ENCODE measurements at regions not wholly inside any gene's neighbourhood (a gene's known extent, or its start where the extent isn't known, plus 50 kb on each side); places are given as distances from the start of the nearest gene placed in this dataset.

GRCh38 chr7:36091874-36092176, 61.2 kb upstream of the EEPD1 start:
- Histone ChIP-seq H3K9me3 (no peaks in the 10 kb centered on the region), H3K4me1 (replicated peaks) (no peaks in the 10 kb centered on the region), H3K4me3 (no peak overlapping the region), H3K36me3 (no peaks in the 10 kb centered on the region), H3K27ac (no peak overlapping the region), H3K27me3 (replicated peaks; ENCODE audit: insufficient read depth) (no peaks in the 10 kb centered on the region)
- whole genome bisulfite sequencing = 98% methylated on average over 2 of the region's 2 CpGs
- intact Hi-C loops (cut with DNase I) = no loop called here
- no peak for TF ChIP-seq POLR2AphosphoS5 (IDR thresholded peaks at IDR 0.05)
- no peak for DNase-seq (ENCODE audit: low spot score)

GRCh38 chr7:36092221-36092771, 60.8 kb upstream of the EEPD1 start:
- 82% methylated on average over 11 of the region's 11 CpGs for WGBS
- intact Hi-C loops (cut with DNase I) = no loop called here
- Histone ChIP-seq H3K27ac (no peak overlapping the region), H3K4me3 (no peak overlapping the region), H3K4me1 (replicated peaks) (no peaks in the 10 kb centered on the region), H3K36me3 (no peaks in the 10 kb centered on the region), H3K9me3 (no peaks in the 10 kb centered on the region), H3K27me3 (replicated peaks; ENCODE audit: insufficient read depth) (no peaks in the 10 kb centered on the region)
- DNase-seq (ENCODE audit: low spot score) = no peak
- TF ChIP-seq POLR2A (IDR thresholded peaks at IDR 0.05) (no peak), CTCF (IDR thresholded peaks at IDR 0.05) (no peak)

GRCh38 chr7:36096460-36097095, 56.5 kb upstream of the EEPD1 start:
- H3K27me3 ChIP-seq (replicated peaks; ENCODE audit: insufficient read depth) = no peaks in the 10 kb centered on the region
- TF ChIP-seq CTCF (IDR thresholded peaks at IDR 0.05) (no peak), POLR2AphosphoS5 (IDR thresholded peaks at IDR 0.05) (no peak), POLR2A (IDR thresholded peaks at IDR 0.05) (no peak)
- H3K4me1 ChIP-seq (replicated peaks) = no peaks in the 10 kb centered on the region
- H3K4me3 ChIP-seq = no peak overlapping the region
- no peaks in the 10 kb centered on the region for H3K9me3 ChIP-seq
- no peak for DNase-seq (ENCODE audit: low spot score)
- no peaks in the 10 kb centered on the region for H3K36me3 ChIP-seq
- intact Hi-C loops (cut with DNase I) = no loop called here
- WGBS = 86% methylated on average over 6 of the region's 6 CpGs
- no peak overlapping the region for H3K27ac ChIP-seq

- no peaks in the 10 kb centered on the region for H3K27me3 ChIP-seq (replicated peaks; ENCODE audit: insufficient read depth)
- no peak overlapping the region for H3K4me3 ChIP-seq
- no peak for DNase-seq (ENCODE audit: low spot score)
- no peaks in the 10 kb centered on the region for H3K36me3 ChIP-seq
- no peaks in the 10 kb centered on the region for H3K4me1 ChIP-seq (replicated peaks)
- TF ChIP-seq POLR2AphosphoS5 (IDR thresholded peaks at IDR 0.05) (no peak), CTCF (IDR thresholded peaks at IDR 0.05) (no peak), POLR2A (IDR thresholded peaks at IDR 0.05) (no peak)
- H3K9me3 ChIP-seq = no peaks in the 10 kb centered on the region
- H3K27ac ChIP-seq = no peak overlapping the region
- intact Hi-C loops (cut with DNase I) = no loop called here
These were observed 55.0 kb upstream of the EEPD1 start for GRCh38 chr7:36098096-36098495.

- H3K4me3 ChIP-seq = no peak overlapping the region
- H3K27me3 ChIP-seq (replicated peaks; ENCODE audit: insufficient read depth) = no peaks in the 10 kb centered on the region
- H3K36me3 ChIP-seq = no peaks in the 10 kb centered on the region
- intact Hi-C loops (cut with DNase I) = no loop called here
- no peak for DNase-seq (ENCODE audit: low spot score)
- TF ChIP-seq POLR2AphosphoS5 (IDR thresholded peaks at IDR 0.05) (no peak), CTCF (IDR thresholded peaks at IDR 0.05) (no peak), POLR2A (IDR thresholded peaks at IDR 0.05) (no peak)
- H3K9me3 ChIP-seq = no peaks in the 10 kb centered on the region
- no peak overlapping the region for H3K27ac ChIP-seq
- WGBS = 48% methylated on average over 2 of the region's 2 CpGs
- H3K4me1 ChIP-seq (replicated peaks) = no peaks in the 10 kb centered on the region
These were observed 52.8 kb upstream of the EEPD1 start for GRCh38 chr7:36100226-36100625.
